ENCODE measurements at regions not wholly inside any gene's neighbourhood (a gene's known extent, or its start where the extent isn't known, plus 50 kb on each side); places are given as distances from the start of the nearest gene placed in this dataset.

- DNase-seq (ENCODE audit: low spot score) = no peak
- in situ Hi-C loops (cut with HindIII; ENCODE audit: low sequenced_read_pairs) = no loop called here
These were observed 419.3 kb upstream of the NBEA start for GRCh38 chr13:34522808-34523207.

DNA sequence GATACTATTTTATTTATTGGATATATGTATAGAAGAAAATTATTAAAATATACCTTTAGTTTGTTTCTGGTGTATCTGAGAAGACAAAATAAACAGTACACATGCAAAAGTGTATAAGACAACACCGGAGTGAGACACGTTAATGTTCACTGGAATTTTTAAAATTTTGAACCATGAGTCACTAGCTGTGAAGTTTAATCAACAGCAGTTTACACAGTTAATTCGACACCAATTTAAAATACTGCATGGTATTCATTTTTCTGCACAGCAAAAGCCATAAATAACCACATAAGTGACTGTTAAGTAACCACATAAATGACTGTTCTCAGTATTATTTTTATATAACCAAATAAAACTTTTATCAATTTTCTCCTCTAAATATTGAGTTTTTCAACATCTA lies 418.7 kb upstream of the NBEA start:
- in situ Hi-C loops (cut with HindIII; ENCODE audit: low sequenced_read_pairs) = no loop called here
- DNase-seq (ENCODE audit: low spot score) = no peak

GRCh38 chr13:34533941-34534340 lies 408.1 kb upstream of the NBEA start:
- DNase-seq (ENCODE audit: low spot score) = no peak
- in situ Hi-C loops (cut with HindIII; ENCODE audit: low sequenced_read_pairs) = no loop called here

- DNase-seq (ENCODE audit: low spot score) = no peak
These were observed 399.7 kb upstream of the NBEA start for GRCh38 chr13:34542321-34542720.

DNA sequence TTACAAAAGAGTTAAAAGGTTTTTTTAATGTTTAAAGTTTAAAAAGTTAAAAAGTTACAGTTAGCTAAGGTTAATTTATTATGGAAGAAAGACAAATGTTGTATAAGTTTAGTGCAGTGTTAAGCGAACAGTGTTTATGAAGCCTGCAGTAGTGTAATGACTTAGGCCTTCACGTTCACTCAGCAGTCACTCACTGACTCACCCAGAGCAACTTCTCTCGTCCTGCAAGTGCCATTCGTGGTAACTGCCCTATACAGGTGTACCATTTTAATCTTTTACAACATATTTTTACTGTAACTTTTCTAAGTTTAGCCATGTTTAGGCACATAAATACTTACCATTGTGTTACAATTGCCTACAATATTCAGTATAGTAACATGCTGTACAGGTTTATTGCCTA lies 398.2 kb upstream of the NBEA start:
- in situ Hi-C loops (cut with HindIII; ENCODE audit: low sequenced_read_pairs) = no loop called here
- no peak for DNase-seq (ENCODE audit: low spot score)

More at GRCh38 chr13:34542321-34542720, 399.7 kb upstream of the NBEA start:
- in situ Hi-C loops (cut with HindIII; ENCODE audit: low sequenced_read_pairs) = no loop called here

GRCh38 chr13:34545461-34545860 lies 396.6 kb upstream of the NBEA start:
- DNase-seq (ENCODE audit: low spot score) = no peak
- in situ Hi-C loops (cut with HindIII; ENCODE audit: low sequenced_read_pairs) = no loop called here

DNA sequence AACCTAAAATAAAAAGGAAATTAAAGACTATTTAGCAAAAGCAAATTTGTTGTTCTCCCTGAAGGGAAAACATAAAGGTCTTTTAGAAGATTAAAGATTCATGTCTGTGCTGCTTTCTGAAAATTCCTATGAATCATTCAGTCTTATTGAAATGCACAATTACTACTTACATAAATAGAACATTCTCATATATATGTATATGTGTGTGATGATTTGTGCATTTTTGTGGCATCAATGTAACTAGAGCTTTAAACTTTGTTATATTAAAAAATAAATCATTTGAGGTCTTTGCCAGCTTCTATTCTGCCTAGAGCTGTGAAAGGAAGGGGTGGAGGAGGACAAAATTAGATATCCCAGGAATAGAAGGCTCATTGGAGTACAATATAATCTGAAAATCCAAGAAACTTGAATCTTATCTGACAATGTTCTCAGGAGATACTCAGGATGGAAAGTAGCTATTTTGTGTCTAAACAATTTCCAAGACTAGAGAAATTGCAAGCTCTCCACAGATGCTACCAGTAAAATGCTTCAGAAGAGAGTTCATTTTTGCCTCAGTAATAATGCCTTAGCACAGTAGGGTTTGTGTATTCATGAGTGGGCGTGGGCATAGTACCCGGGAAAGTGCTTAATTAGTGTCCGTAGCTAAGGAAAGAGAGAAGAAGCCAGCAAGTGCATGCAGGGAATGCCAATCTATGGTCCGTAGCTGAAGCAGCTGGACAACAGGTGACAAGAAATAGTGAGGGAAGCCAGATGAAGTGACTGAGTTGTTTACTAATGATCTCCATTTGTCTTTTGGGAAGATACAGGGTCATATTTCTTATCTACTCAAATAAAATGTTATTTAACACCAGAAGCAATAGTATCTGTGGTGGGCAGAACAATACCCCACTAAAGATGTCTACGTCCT lies 395.5 kb upstream of the NBEA start:
- DNase-seq (ENCODE audit: low spot score) = no peak
- in situ Hi-C loops (cut with HindIII; ENCODE audit: low sequenced_read_pairs) = no loop called here

DNA sequence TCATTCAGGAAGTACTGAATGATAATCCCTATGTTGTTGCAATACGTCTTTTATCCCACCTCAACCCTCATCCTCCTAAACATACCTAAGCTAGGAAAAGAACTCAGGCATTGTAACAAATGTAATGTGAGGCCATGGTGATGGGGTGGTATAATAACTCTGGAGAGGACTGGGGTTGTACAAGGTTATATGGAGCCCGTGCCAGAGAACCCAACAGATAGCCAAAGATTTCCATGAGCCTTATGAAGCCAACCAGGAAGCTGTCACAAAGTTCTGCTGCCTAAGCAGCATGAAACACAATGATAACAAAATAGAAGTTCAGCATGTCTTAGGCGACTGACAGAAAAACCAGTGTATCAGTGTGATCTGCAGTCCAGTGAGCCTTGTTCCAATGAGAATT lies 394.1 kb upstream of the NBEA start:
- no peak for DNase-seq (ENCODE audit: low spot score)
- in situ Hi-C loops (cut with HindIII; ENCODE audit: low sequenced_read_pairs) = no loop called here

- in situ Hi-C loops (cut with HindIII; ENCODE audit: low sequenced_read_pairs) = no loop called here
- peak; percentile 17 for DNase-seq (ENCODE audit: low spot score)
These were observed 388.7 kb upstream of the NBEA start for GRCh38 chr13:34553376-34553775.

DNA sequence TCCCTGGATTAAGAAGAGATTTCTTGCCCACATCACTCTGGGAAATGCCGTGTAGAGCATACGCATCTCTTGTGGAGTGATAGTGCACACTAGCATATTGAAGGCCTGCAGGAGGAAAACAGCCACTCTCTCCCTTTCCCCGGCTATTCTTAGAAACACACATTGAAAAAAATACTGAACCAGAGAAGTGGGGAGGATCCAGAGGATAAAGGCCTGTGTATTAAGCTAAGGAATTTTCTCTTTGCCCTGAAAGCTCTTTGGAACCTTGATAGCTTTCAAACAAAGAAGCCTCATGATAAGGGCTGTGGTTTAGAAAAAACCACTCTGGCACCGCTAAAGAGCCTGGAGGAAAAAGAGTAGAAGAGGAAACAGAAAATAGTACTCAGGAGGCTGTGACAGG lies 386.1 kb upstream of the NBEA start:
- no peak for DNase-seq (ENCODE audit: low spot score)
- in situ Hi-C loops (cut with HindIII; ENCODE audit: low sequenced_read_pairs) = no loop called here

- in situ Hi-C loops (cut with HindIII; ENCODE audit: low sequenced_read_pairs) = no loop called here
- DNase-seq (ENCODE audit: low spot score) = no peak
These were observed 381.0 kb upstream of the NBEA start for GRCh38 chr13:34561033-34561432.

DNA sequence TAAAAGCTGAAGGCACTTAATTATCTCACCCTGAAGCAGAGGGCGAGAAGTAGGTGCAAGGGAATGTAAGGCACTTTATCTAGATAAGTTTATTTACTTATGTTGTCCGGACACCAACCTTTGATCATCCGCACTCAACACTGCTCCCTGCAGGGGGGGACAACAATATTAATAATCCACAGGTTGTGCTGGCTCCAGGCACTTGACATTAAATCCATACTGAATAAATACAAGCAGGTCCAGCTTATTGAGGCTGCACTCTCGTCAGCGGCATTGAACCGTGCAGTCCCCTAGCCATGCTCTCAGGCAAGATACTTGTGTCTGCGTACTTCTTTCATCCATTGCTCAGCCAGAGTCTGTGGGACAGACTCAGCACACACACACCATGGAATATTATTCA lies 374.5 kb upstream of the NBEA start:
- no peak for DNase-seq (ENCODE audit: low spot score)
- in situ Hi-C loops (cut with HindIII; ENCODE audit: low sequenced_read_pairs) = no loop called here

DNA sequence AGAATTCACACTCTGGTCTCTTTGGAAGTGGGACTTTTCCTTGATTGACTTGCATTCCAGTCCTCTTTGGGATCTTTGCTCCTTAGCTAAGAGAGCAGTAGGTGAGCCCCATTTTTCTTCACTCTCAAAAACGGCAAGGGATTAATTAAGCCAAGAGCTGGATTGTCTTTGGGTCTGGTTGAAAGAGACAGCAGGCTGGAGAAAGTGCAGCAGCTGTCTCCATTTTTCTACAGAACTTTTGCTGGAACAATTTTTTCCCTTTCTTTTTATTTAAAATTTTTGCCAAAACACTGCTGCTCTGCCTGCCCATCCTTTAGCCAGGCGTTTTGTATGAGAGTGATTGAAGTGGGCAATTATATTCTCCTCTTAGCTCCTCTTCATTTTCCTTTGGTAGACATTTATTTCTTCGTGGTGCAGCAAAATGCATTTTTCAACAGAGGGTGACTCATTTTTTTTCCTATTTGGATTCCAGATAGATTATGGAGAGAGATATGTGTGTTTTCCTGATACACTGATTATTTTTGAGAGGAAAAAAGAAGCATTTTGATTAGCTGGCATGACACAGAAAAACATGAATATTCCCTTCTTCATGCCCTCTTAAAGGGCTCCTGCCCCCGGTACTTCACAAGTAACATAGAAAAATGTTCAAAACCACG lies 371.2 kb upstream of the NBEA start:
- in situ Hi-C loops (cut with HindIII; ENCODE audit: low sequenced_read_pairs) = no loop called here

GRCh38 chr13:34571716-34572115 lies 370.4 kb upstream of the NBEA start:
- in situ Hi-C loops (cut with HindIII; ENCODE audit: low sequenced_read_pairs) = no loop called here
- peak; percentile 61 for DNase-seq (ENCODE audit: low spot score)

More for the DNA sequence above, 371.2 kb upstream of the NBEA start:
- peak; percentile 23 for DNase-seq (ENCODE audit: low spot score)

GRCh38 chr13:34577051-34577450 lies 365.0 kb upstream of the NBEA start:
- in situ Hi-C loops (cut with HindIII; ENCODE audit: low sequenced_read_pairs) = no loop called here
- no peak for DNase-seq (ENCODE audit: low spot score)

DNA sequence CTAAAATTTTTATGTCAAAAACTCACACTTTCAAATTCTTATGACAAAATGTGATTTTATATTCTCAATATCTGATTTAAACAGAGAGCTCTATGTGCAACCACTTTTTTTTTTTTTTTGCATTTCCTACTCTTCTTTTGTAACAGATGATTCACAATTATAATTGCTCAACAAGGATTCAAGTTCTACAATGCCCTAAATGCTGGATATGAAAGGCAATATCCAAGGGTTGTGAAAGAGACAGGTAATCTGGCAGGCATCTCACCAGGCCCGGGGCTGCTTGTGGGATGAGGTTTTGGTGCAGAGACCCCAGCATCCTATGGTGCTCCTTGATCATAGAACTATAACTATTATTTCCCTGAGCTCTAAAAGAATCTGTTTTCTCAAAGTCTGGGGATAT lies 363.6 kb upstream of the NBEA start:
- in situ Hi-C loops (cut with HindIII; ENCODE audit: low sequenced_read_pairs) = no loop called here

GRCh38 chr13:34578917-34579316 lies 363.2 kb upstream of the NBEA start:
- in situ Hi-C loops (cut with HindIII; ENCODE audit: low sequenced_read_pairs) = no loop called here
- DNase-seq (ENCODE audit: low spot score) = no peak

More for the DNA sequence above, 363.6 kb upstream of the NBEA start:
- DNase-seq (ENCODE audit: low spot score) = no peak

DNA sequence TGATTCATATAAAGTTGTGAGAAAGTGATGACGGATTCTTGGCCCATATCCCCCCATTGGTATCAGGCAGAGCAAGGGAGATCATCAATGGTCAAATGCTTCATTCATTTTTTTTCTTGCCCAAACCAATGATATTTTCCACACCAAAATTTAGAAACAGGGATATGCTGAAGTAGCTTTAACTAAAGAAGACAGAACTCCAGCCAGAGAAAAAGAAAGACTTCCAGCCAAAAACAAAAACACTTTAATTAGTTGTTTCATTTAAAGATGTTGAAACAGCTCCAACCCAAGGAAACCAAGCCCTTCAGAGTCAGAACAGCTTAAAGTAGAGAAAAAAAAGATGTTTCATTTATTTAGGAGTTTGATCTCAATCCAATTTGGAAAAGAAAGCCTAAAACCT lies 358.9 kb upstream of the NBEA start:
- in situ Hi-C loops (cut with HindIII; ENCODE audit: low sequenced_read_pairs) = no loop called here
- no peak for DNase-seq (ENCODE audit: low spot score)

DNA sequence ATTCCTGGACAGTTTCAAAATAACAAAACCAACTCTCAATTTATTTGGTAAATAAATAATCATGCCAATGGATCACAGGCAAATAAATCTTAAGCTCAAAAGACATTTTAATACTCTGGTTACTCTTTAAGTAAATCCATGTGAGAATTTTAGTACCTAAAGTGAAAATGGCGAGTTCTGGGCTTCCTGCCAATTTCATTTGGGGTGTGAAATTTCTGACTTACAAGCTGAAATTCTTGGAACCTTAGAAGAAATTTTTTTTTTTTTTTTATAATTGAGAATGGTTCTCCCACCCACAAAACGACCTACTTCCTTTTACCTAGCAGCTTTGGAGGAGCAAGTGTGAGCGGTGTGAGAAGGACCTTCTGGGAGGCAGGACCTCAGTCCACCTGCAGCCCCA lies 354.5 kb upstream of the NBEA start:
- in situ Hi-C loops (cut with HindIII; ENCODE audit: low sequenced_read_pairs) = no loop called here
- peak; percentile 25 for DNase-seq (ENCODE audit: low spot score)

DNA sequence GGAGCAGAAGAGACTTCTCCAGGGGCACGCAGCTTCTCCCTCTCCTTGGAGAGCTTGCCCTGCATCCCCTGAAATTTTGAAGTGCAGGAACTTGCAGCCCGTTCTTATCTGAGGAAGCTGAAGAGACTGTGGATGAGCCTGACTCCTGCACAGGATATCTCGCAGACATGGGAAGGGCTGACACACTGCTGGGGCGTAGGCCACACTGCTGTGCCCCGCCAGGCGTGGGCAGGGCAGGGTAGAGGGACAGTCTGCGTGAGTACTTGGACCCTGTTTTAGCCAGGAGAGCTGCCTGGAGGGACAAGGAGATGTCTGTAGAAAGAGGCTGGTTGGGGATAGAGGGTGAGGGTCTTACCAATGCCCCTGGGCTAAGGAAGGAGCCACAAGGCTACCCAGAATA lies 353.7 kb upstream of the NBEA start:
- no peak for DNase-seq (ENCODE audit: low spot score)
- in situ Hi-C loops (cut with HindIII; ENCODE audit: low sequenced_read_pairs) = no loop called here

DNA sequence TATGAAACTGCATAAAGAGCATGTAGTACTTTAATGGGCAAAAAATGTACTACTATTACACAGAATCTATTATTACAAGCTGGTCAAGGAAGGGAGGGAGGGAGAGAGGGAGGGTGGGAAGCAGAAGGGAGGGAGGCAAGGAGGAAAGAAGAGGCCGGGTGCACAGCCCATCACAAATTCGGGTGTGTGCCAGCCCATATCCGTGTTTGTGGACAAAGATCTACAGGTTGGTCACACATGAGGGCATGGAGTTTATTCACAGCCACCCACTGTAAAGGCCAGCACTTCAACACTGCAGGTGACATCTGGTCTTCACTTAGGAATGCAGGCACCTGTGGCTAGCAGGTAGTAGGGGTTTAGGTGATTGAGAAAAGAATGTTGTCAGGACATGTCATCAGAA lies 352.5 kb upstream of the NBEA start:
- in situ Hi-C loops (cut with HindIII; ENCODE audit: low sequenced_read_pairs) = no loop called here
- DNase-seq (ENCODE audit: low spot score) = no peak
